ENCODE measurements at regions not wholly inside any gene's neighbourhood (a gene's known extent, or its start where the extent isn't known, plus 50 kb on each side); places are given as distances from the start of the nearest gene placed in this dataset.

GRCh38 chr3:157652366-157652765, 149.2 kb upstream of the VEPH1 start:
- Histone ChIP-seq H3K4me3 (no peak overlapping the region), H3K27ac (no peak overlapping the region), H3K4me1 (no peaks in the 10 kb centered on the region), H3K27me3 (no peaks in the 10 kb centered on the region), H3K9me3 (no peaks in the 10 kb centered on the region), H3K36me3 (no peaks in the 10 kb centered on the region)
- WGBS, 2 donors (ENCODE audit: low coverage in 1 of 2): 65 to 89% methylated on average over 2 of the region's 2 CpGs
- TF ChIP-seq POLR2A (IDR thresholded peaks at IDR 0.05) (no peak), CTCF (IDR thresholded peaks at IDR 0.05) (no peak), EP300 (IDR thresholded peaks at IDR 0.05) (no peak), POLR2AphosphoS5 (IDR thresholded peaks at IDR 0.05) (no peak)
- no peak for ATAC-seq

- no peak for ATAC-seq
- WGBS, 2 donors (ENCODE audit: low coverage in 1 of 2): 50 to 75% methylated on average over 1 of the region's 1 CpG
- H3K4me1 ChIP-seq: no peaks in the 10 kb centered on the region
- TF ChIP-seq CTCF (IDR thresholded peaks at IDR 0.05): no peak
- TF ChIP-seq POLR2A (IDR thresholded peaks at IDR 0.05): no peak
- no peak for TF ChIP-seq EP300 (IDR thresholded peaks at IDR 0.05)
- no peak for TF ChIP-seq POLR2AphosphoS5 (IDR thresholded peaks at IDR 0.05)
- no peak overlapping the region for H3K4me3 ChIP-seq
- no peak overlapping the region for H3K27ac ChIP-seq
- no peaks in the 10 kb centered on the region for H3K9me3 ChIP-seq
- no peaks in the 10 kb centered on the region for H3K27me3 ChIP-seq
- no peaks in the 10 kb centered on the region for H3K36me3 ChIP-seq
These were observed 147.5 kb upstream of the VEPH1 start for GRCh38 chr3:157650699-157651098.

- TF ChIP-seq EP300 (IDR thresholded peaks at IDR 0.05) (no peak), POLR2AphosphoS5 (IDR thresholded peaks at IDR 0.05) (no peak), POLR2A (IDR thresholded peaks at IDR 0.05) (no peak), CTCF (IDR thresholded peaks at IDR 0.05) (no peak)
- no peak for ATAC-seq
- WGBS, 2 donors (ENCODE audit: low coverage in 1 of 2): 20 to 22% methylated on average over 1 of the region's 1 CpG
- H3K4me3 ChIP-seq: no peak overlapping the region
- no peaks in the 10 kb centered on the region for H3K4me1 ChIP-seq
- H3K9me3 ChIP-seq: no peaks in the 10 kb centered on the region
- no peaks in the 10 kb centered on the region for H3K27me3 ChIP-seq
- no peaks in the 10 kb centered on the region for H3K36me3 ChIP-seq
- H3K27ac ChIP-seq: no peak overlapping the region
These were observed 147.0 kb upstream of the VEPH1 start for GRCh38 chr3:157650172-157650571.

GRCh38 chr3:157649511-157649910, 146.3 kb upstream of the VEPH1 start:
- 67% methylated on average over 1 of the region's 1 CpG; no CpG with 5 or more reads in 1 of the 2 donors for WGBS, 2 donors (ENCODE audit: low coverage in 1 of 2)

More at GRCh38 chr3:157649511-157649910, 146.3 kb upstream of the VEPH1 start:
- Histone ChIP-seq H3K4me1 (no peaks in the 10 kb centered on the region), H3K36me3 (no peaks in the 10 kb centered on the region), H3K27me3 (no peaks in the 10 kb centered on the region), H3K9me3 (no peaks in the 10 kb centered on the region), H3K4me3 (no peak overlapping the region), H3K27ac (no peak overlapping the region)
- TF ChIP-seq POLR2A (IDR thresholded peaks at IDR 0.05): no peak
- no peak for TF ChIP-seq EP300 (IDR thresholded peaks at IDR 0.05)
- TF ChIP-seq POLR2AphosphoS5 (IDR thresholded peaks at IDR 0.05): no peak
- no peak for TF ChIP-seq CTCF (IDR thresholded peaks at IDR 0.05)
- no peak for ATAC-seq

All from gastroesophageal sphincter (tissue), 4 donors.